Ovary (tissue), 3 donors: ENCODE measurements at regions not wholly inside any gene's neighbourhood (a gene's known extent, or its start where the extent isn't known, plus 50 kb on each side); places are given as distances from the start of the nearest gene placed in this dataset.

Experiments
- POLR2A ChIP-seq: fragments of 450-650 bp; IDR thresholded peaks from one replicate; pipeline ENCODE4 v1.6.1; 2017; ENCODE audit warnings: antibody characterized with exemption, mild to moderate bottlenecking, moderate library complexity
- TF ChIP-seq, protein P1 (sequence below), 3 donors: fragments of 450-650 bp in 2 of 3; fragments of 200-600 bp in 1 of 3; IDR thresholded peaks; one replicate each; pipeline versions ENCODE4 v1.5.1 to v1.8.0; 2016 to 2022; ENCODE audit warnings: antibody characterized with exemption in 3 of 3, mild to moderate bottlenecking in 1 of 3
- donor health status: DM: no; HTN: no; CAD: no.

DNA sequence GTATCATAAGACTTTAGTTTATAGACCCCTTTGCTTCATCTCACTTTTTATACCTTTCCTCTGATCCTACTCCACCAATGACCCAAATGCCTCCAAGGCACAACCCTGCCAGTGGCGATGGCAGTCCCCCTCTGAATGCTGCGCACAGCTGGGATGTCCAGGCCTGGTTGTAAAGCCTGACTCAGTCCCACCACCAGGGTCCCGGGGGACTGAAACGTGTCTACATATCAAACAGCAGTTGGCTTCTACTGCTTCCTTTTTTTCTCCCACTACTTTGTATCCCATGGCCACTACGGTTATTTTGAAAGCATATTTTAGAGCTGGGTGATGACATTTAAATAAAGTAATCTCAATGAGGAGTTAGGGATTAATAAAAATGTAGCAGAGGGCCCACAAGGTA lies 329.8 kb upstream of the PSMD7 start:
- TF ChIP-seq, protein P1, sequence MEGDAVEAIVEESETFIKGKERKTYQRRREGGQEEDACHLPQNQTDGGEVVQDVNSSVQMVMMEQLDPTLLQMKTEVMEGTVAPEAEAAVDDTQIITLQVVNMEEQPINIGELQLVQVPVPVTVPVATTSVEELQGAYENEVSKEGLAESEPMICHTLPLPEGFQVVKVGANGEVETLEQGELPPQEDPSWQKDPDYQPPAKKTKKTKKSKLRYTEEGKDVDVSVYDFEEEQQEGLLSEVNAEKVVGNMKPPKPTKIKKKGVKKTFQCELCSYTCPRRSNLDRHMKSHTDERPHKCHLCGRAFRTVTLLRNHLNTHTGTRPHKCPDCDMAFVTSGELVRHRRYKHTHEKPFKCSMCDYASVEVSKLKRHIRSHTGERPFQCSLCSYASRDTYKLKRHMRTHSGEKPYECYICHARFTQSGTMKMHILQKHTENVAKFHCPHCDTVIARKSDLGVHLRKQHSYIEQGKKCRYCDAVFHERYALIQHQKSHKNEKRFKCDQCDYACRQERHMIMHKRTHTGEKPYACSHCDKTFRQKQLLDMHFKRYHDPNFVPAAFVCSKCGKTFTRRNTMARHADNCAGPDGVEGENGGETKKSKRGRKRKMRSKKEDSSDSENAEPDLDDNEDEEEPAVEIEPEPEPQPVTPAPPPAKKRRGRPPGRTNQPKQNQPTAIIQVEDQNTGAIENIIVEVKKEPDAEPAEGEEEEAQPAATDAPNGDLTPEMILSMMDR (IDR thresholded peaks at IDR 0.05), result no peak
- TF ChIP-seq POLR2A, result no peak
